ENCODE measurements at regions not wholly inside any gene's neighbourhood (a gene's known extent, or its start where the extent isn't known, plus 50 kb on each side); places are given as distances from the start of the nearest gene placed in this dataset.
"Not testable (repeated sequence)": the region's sequence is repeated elsewhere in the genome, so short reads cannot be mapped to it uniquely, and the experiment has no call there.

- Mint-ChIP-seq H3K4me1 (no peaks in the 10 kb centered on the region), H3K27me3 (no peaks in the 10 kb centered on the region), H3K36me3 (ENCODE audit: low read depth) (no peaks in the 10 kb centered on the region), H3K4me3 (no peak overlapping the region), H3K9me3 (peaks cover 5% of the 10 kb centered on the region), H3K27ac (no peak overlapping the region)
- no peak for DNase-seq
- ChIA-PET POLR2A (no interaction called here), CTCF (no interaction called here)
Measured at GRCh38 chr5:84961193-84961592, 576.5 kb upstream of the EDIL3 start.

GRCh38 chr5:84961903-84962302 is 577.2 kb upstream of the EDIL3 start:
- no peak overlapping the region for H3K27ac Mint-ChIP-seq
- ChIA-PET POLR2A (no interaction called here), CTCF (no interaction called here)
- H3K27me3 Mint-ChIP-seq: no peaks in the 10 kb centered on the region
- peaks cover 5% of the 10 kb centered on the region for H3K9me3 Mint-ChIP-seq
- no peak for DNase-seq
- no peaks in the 10 kb centered on the region for H3K4me1 Mint-ChIP-seq
- H3K4me3 Mint-ChIP-seq: no peak overlapping the region
- no peaks in the 10 kb centered on the region for H3K36me3 Mint-ChIP-seq (ENCODE audit: low read depth)

GRCh38 chr5:84983093-84983492 is 598.4 kb upstream of the EDIL3 start:
- H3K4me3 Mint-ChIP-seq: no peak overlapping the region
- no peak for DNase-seq

GRCh38 chr5:84985148-84985547 is 600.5 kb upstream of the EDIL3 start:
- H3K4me3 Mint-ChIP-seq: no peak overlapping the region
- H3K27ac Mint-ChIP-seq: no peak overlapping the region
- no peaks in the 10 kb centered on the region for H3K36me3 Mint-ChIP-seq (ENCODE audit: low read depth)
- no peaks in the 10 kb centered on the region for H3K27me3 Mint-ChIP-seq
- H3K4me1 Mint-ChIP-seq: no peaks in the 10 kb centered on the region
- POLR2A ChIA-PET: no interaction called here
- DNase-seq: no peak
- CTCF ChIA-PET: no interaction called here
- H3K9me3 Mint-ChIP-seq: no peaks in the 10 kb centered on the region

More at GRCh38 chr5:84983093-84983492, 598.4 kb upstream of the EDIL3 start:
- POLR2A ChIA-PET: no interaction called here
- H3K27me3 Mint-ChIP-seq: no peaks in the 10 kb centered on the region
- no peaks in the 10 kb centered on the region for H3K36me3 Mint-ChIP-seq (ENCODE audit: low read depth)
- H3K4me1 Mint-ChIP-seq: no peaks in the 10 kb centered on the region
- H3K27ac Mint-ChIP-seq: no peak overlapping the region
- H3K9me3 Mint-ChIP-seq: no peaks in the 10 kb centered on the region
- CTCF ChIA-PET: no interaction called here

- no peaks in the 10 kb centered on the region for H3K9me3 Mint-ChIP-seq
- ChIA-PET CTCF (no interaction called here), POLR2A (no interaction called here)
- no peak overlapping the region for H3K4me3 Mint-ChIP-seq
- no peaks in the 10 kb centered on the region for H3K27me3 Mint-ChIP-seq
- H3K36me3 Mint-ChIP-seq (ENCODE audit: low read depth): no peaks in the 10 kb centered on the region
- DNase-seq: no peak
- no peaks in the 10 kb centered on the region for H3K4me1 Mint-ChIP-seq
- H3K27ac Mint-ChIP-seq: no peak overlapping the region
Measured at GRCh38 chr5:84986688-84987087, 602.0 kb upstream of the EDIL3 start.

GRCh38 chr5:85000671-85001070 is 616.0 kb upstream of the EDIL3 start:
- Mint-ChIP-seq H3K36me3 (ENCODE audit: low read depth) (no peaks in the 10 kb centered on the region), H3K4me1 (no peaks in the 10 kb centered on the region)
- POLR2A ChIA-PET: no interaction called here

GRCh38 chr5:85002026-85002425 is 617.3 kb upstream of the EDIL3 start:
- H3K27me3 Mint-ChIP-seq; H3K27ac Mint-ChIP-seq; H3K4me3 Mint-ChIP-seq; H3K4me1 Mint-ChIP-seq; H3K9me3 Mint-ChIP-seq; H3K36me3 Mint-ChIP-seq (ENCODE audit: low read depth); POLR2A ChIA-PET; DNase-seq: not testable (repeated sequence)
- CTCF ChIA-PET: interaction anchor here (1.0 kb wide), 1 partner anchor 11 kb away, joined by 3 read pairs; no protein-coding TSS in a partner anchor

More at GRCh38 chr5:85000671-85001070, 616.0 kb upstream of the EDIL3 start:
- Mint-ChIP-seq H3K27me3 (no peaks in the 10 kb centered on the region), H3K27ac (no peak overlapping the region), H3K4me3 (no peak overlapping the region), H3K9me3 (peaks cover 6% of the 10 kb centered on the region)
- CTCF ChIA-PET: no interaction called here
- DNase-seq: no peak

GRCh38 chr5:85010014-85010562 is 625.4 kb upstream of the EDIL3 start:
- Mint-ChIP-seq H3K4me1 (no peaks in the 10 kb centered on the region), H3K9me3 (no peaks in the 10 kb centered on the region), H3K4me3 (no peak overlapping the region), H3K27ac (no peak overlapping the region), H3K36me3 (ENCODE audit: low read depth) (no peaks in the 10 kb centered on the region), H3K27me3 (no peaks in the 10 kb centered on the region)
- DNase-seq: no peak
- ChIA-PET CTCF (no interaction called here), POLR2A (no interaction called here)

GRCh38 chr5:85017261-85017660 is 632.6 kb upstream of the EDIL3 start:
- no peak overlapping the region for H3K27ac Mint-ChIP-seq
- no peaks in the 10 kb centered on the region for H3K27me3 Mint-ChIP-seq
- ChIA-PET CTCF (no interaction called here), POLR2A (no interaction called here)
- peaks cover 4% of the 10 kb centered on the region for H3K9me3 Mint-ChIP-seq
- no peaks in the 10 kb centered on the region for H3K4me1 Mint-ChIP-seq
- no peak for DNase-seq
- H3K36me3 Mint-ChIP-seq (ENCODE audit: low read depth): no peaks in the 10 kb centered on the region
- no peak overlapping the region for H3K4me3 Mint-ChIP-seq

- Mint-ChIP-seq H3K27me3 (no peaks in the 10 kb centered on the region), H3K4me3 (no peak overlapping the region), H3K27ac (no peak overlapping the region), H3K9me3 (peaks cover 3% of the 10 kb centered on the region), H3K36me3 (ENCODE audit: low read depth) (no peaks in the 10 kb centered on the region), H3K4me1 (no peaks in the 10 kb centered on the region)
- POLR2A ChIA-PET: no interaction called here
- DNase-seq: no peak
- CTCF ChIA-PET: no interaction called here
Measured at GRCh38 chr5:85030316-85031084, 645.8 kb upstream of the EDIL3 start.

GRCh38 chr5:85049020-85049419 is 664.3 kb upstream of the EDIL3 start:
- DNase-seq: no peak
- H3K27me3 Mint-ChIP-seq: no peaks in the 10 kb centered on the region
- no peaks in the 10 kb centered on the region for H3K36me3 Mint-ChIP-seq (ENCODE audit: low read depth)
- ChIA-PET POLR2A (no interaction called here), CTCF (no interaction called here)
- no peak overlapping the region for H3K27ac Mint-ChIP-seq
- no peaks in the 10 kb centered on the region for H3K4me1 Mint-ChIP-seq
- peaks cover under 1% of the 10 kb centered on the region for H3K9me3 Mint-ChIP-seq
- H3K4me3 Mint-ChIP-seq: no peak overlapping the region

GRCh38 chr5:85052826-85053225 is 668.1 kb upstream of the EDIL3 start:
- ChIA-PET POLR2A (no interaction called here), CTCF (no interaction called here)
- no peak overlapping the region for H3K27ac Mint-ChIP-seq
- no peaks in the 10 kb centered on the region for H3K9me3 Mint-ChIP-seq
- H3K27me3 Mint-ChIP-seq: no peaks in the 10 kb centered on the region
- no peak overlapping the region for H3K4me3 Mint-ChIP-seq
- no peaks in the 10 kb centered on the region for H3K4me1 Mint-ChIP-seq
- DNase-seq: no peak
- H3K36me3 Mint-ChIP-seq (ENCODE audit: low read depth): no peaks in the 10 kb centered on the region

GRCh38 chr5:85069659-85070640 is 685.3 kb upstream of the EDIL3 start:
- no peak for DNase-seq
- Mint-ChIP-seq H3K36me3 (ENCODE audit: low read depth) (no peaks in the 10 kb centered on the region), H3K9me3 (no peaks in the 10 kb centered on the region), H3K4me1 (no peaks in the 10 kb centered on the region), H3K27ac (no peak overlapping the region), H3K4me3 (no peak overlapping the region), H3K27me3 (no peaks in the 10 kb centered on the region)
- CTCF ChIA-PET: no interaction called here
- POLR2A ChIA-PET: no interaction called here

Data from activated CD4-positive, alpha-beta memory T cell treated with anti-CD3 and anti-CD28 coated beads, Interleukin-2, amount 10 ng/mL, durations not matched to agents 7 days and 5 days (primary cell).